ENCODE measurements at regions not wholly inside any gene's neighbourhood (a gene's known extent, or its start where the extent isn't known, plus 50 kb on each side); places are given as distances from the start of the nearest gene placed in this dataset.

DNA sequence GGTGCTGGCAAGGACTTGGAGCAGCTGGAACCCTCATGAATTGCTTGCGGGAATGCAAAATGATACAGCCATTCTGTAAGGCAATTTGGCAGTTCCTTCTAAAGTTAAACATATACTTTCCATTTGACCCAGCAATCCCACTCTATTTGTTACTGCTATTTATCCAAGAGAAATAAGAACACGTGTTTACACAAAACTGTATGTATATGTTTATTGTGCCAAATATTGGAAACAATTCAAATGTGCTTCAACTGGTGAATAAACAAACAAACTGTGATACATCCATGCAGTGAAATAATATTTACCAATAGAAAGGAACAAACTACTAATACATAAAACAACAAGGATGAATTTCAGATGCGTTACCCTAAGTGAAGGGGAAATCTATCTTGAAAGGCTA lies 60.0 kb upstream of the NTRK3 start:
- no peak for DNase-seq (ENCODE audit: low read depth)

DNA sequence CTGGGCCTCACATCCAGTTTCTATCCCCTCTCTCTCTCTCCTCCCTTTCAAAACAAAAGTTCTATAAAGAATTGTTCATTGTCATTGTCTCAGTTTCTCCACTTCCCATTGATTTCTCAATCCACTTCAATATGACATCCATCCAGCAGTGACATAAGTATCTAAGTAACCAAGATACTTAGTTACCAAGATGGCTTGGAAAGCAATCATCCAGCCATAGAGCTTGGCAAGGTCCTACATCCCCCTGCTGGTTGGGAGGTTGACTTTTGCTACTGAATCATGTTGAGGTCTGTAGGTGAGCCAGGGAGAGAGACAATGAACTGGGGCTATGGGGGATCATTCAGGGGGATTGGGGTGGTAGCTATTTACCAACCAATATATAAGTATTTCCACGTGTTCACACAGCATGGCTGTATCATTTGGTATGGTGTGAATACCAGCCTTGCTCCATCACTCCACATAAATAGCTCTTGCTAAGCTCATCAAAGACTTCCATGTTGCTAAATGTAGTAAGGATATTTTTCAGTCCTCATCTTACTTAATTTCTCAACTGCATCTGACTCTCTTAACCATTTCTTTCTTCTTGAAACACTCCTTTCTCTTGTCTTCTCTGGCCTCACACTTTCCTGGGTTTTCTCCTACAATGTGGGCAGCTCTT lies 58.8 kb upstream of the NTRK3 start:
- no peak for DNase-seq (ENCODE audit: low read depth)

DNA sequence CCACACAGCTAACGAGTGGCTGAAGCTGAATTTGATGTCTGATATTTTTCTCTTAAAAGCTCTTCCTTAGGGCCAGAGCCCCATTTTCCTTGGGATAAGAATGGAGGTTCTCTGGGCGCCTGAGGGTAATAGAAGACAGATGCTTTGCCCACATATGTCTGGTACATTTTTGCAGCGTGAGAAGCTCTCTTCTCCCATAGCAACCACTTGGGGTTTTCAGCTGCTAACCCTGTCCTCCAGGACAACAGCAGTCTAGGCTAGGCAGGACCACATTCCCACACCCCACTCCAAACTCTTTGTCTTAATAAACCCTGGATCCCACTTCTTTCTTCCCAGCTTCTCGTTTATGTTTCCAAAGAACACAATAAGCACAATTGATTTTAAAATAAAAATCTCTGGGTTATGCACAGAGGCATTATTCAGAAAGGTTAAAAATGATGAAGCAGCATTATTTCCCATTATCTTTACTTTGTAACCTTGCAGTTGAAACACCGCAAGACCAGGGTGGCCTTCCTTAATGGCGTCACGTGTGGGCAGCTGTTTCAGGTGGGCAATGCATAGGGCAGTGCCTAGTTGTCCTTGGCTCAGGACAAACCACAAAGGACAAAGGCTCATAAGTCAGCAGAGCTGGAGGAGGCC lies 56.5 kb upstream of the NTRK3 start:
- DNase-seq (ENCODE audit: low read depth): no peak

DNA sequence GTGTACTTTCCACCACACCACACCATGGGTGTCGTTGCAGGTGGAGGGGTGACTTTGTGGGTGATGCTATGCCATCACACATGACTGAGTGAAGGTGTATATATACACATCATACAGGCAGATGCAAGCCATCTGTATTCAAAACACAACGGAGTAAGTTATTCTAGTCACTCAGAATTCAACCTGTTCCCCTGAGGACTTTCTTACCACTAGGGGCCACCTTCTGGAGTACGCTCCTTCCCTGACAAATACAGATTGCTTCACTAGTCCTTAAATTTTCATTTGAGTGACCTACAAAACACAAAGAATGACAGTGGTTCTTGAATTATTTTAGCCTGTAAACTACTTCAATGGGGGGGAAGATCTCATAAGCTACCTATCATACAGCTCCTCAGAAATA lies 52.8 kb upstream of the NTRK3 start:
- no peak for DNase-seq (ENCODE audit: low read depth)

DNA sequence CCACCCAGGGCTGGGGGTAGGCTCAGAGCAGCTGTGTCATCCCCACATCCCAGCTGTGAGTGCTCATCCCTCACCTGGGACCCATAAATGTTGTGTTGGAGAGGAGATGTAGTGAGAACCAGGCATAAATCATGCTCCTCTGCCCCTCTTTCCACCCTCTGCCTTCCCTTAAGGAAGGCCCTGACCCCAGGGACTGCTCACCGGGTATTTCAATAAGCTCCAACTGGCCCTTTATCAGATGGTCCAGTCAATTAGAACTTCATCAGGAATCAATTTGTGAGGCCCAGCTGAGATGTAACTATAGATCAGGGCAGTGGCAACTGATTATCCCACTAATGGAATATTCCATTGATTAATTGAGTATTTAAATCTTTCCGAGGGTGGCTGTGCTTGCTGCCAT lies 50.8 kb upstream of the NTRK3 start:
- DNase-seq (ENCODE audit: low read depth): no peak

Measured in LHCN-M2 (cell line).